GM10266 (cell line): ENCODE measurements at regions not wholly inside any gene's neighbourhood (a gene's known extent, or its start where the extent isn't known, plus 50 kb on each side); places are given as distances from the start of the nearest gene placed in this dataset.

ENCODE experiments used
- DNase-seq: peaks from one replicate; pipeline ENCODE4 v3.0.0; 2012; ENCODE audit errors: extremely low spot score
- CTCF ChIP-seq: IDR thresholded peaks from 2 replicates; pipeline ENCODE4 v1.5.1; 2012; ENCODE audit warnings: mild to moderate bottlenecking, low read depth; ENCODE audit not compliant: control insufficient read depth, insufficient read depth; ENCODE audit errors: missing control alignments

- no peak for DNase-seq
- TF ChIP-seq CTCF, result no peak
These were observed 206.1 kb downstream of the WDR11 start for GRCh38 chr10:121057269-121057668.

GRCh38 chr10:121058082-121058481, 206.9 kb downstream of the WDR11 start:
- no peak for TF ChIP-seq CTCF
- DNase-seq, result no peak

- DNase-seq, result no peak
- no peak for TF ChIP-seq CTCF
These were observed 208.2 kb downstream of the WDR11 start for GRCh38 chr10:121059351-121059750.

GRCh38 chr10:121062115-121062514, 211.0 kb downstream of the WDR11 start:
- no peak for DNase-seq
- TF ChIP-seq CTCF, result no peak

- DNase-seq, result no peak
- TF ChIP-seq CTCF, result no peak
These were observed 212.6 kb downstream of the WDR11 start for GRCh38 chr10:121063744-121064143.

- TF ChIP-seq CTCF, result no peak
- no peak for DNase-seq
These were observed 213.3 kb downstream of the WDR11 start for GRCh38 chr10:121064491-121064890.

GRCh38 chr10:121065330-121065729, 214.2 kb downstream of the WDR11 start:
- no peak for TF ChIP-seq CTCF
- no peak for DNase-seq
